ENCODE measurements at regions not wholly inside any gene's neighbourhood (a gene's known extent, or its start where the extent isn't known, plus 50 kb on each side); places are given as distances from the start of the nearest gene placed in this dataset.

DNA sequence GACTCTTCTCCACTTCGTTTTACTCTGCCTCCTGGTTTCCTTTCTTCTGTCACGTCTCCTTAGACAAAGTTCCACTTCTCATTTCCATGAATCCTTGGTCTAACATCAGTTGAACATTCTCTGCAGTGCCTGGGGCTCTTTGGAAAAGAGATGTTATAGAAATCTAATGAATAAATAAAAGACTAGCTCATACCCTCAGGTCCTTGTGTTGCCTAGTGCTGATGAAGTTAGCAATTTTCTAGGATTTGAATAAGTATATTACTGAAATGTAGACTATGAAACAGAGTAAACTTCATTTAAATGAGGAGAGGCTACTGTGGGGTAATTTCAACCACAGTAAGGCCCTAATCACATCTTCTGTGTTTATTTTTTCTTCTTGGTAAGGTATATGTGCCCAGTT is 146.9 kb upstream of the CADPS start:
- no peaks in the 10 kb centered on the region for H3K9me3 ChIP-seq (ENCODE audit: control insufficient read depth in 2 of 2, insufficient read depth in 1 of 2, low read length in 1 of 2)
- H3K36me3 ChIP-seq (ENCODE audit: control insufficient read depth in 2 of 2, insufficient read depth in 2 of 2, low read length in 1 of 2): no peaks in the 10 kb centered on the region
- no peaks in the 10 kb centered on the region for H3K4me1 ChIP-seq (ENCODE audit: control insufficient read depth in 2 of 2, insufficient read depth in 2 of 2, low read length in 2 of 2)
- 68% methylated on average over 2 of the region's 2 CpGs for WGBS
- H3K27ac ChIP-seq (ENCODE audit: low read depth in 1 of 2, low read length in 1 of 2): no peak overlapping the region
- H3K27me3 ChIP-seq (ENCODE audit: control insufficient read depth in 2 of 2, insufficient read depth in 1 of 2, low read length in 1 of 2): no peaks in the 10 kb centered on the region
- no peak for DNase-seq (ENCODE audit: low read depth in 6 of 9, low spot score in 9 of 9)
- H3K4me3 ChIP-seq (ENCODE audit: low read length in 2 of 2): no peak overlapping the region

DNA sequence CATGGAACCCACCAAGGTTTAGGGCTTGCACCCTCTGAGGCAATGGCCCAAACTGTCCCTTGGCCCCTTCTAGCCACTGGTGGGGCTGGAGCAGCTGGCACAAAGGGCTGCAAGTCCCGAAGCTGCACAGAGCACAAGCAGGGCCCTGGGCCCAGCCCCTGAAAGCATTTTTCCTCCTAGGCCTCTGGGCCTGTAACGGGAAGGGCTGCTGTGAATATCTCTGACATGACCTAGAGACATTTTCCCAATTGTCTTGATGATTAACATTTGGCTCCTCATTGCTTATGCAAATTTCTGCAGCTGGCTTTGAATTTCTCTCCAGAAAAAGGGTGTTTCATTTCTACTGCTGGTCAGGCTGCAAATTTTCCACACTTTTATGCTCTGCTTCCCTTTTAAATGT is 151.5 kb upstream of the CADPS start:
- WGBS: 89% methylated on average over 2 of the region's 2 CpGs
- H3K4me3 ChIP-seq (ENCODE audit: low read length in 2 of 2): no peak overlapping the region
- H3K36me3 ChIP-seq (ENCODE audit: control insufficient read depth in 2 of 2, insufficient read depth in 2 of 2, low read length in 1 of 2): no peaks in the 10 kb centered on the region
- no peak overlapping the region for H3K27ac ChIP-seq (ENCODE audit: low read depth in 1 of 2, low read length in 1 of 2)
- no peaks in the 10 kb centered on the region for H3K27me3 ChIP-seq (ENCODE audit: control insufficient read depth in 2 of 2, insufficient read depth in 1 of 2, low read length in 1 of 2)
- no peaks in the 10 kb centered on the region for H3K4me1 ChIP-seq (ENCODE audit: control insufficient read depth in 2 of 2, insufficient read depth in 2 of 2, low read length in 2 of 2)
- H3K9me3 ChIP-seq (ENCODE audit: control insufficient read depth in 2 of 2, insufficient read depth in 1 of 2, low read length in 1 of 2): no peaks in the 10 kb centered on the region
- no peak for DNase-seq (ENCODE audit: low read depth in 6 of 9, low spot score in 9 of 9)

DNA sequence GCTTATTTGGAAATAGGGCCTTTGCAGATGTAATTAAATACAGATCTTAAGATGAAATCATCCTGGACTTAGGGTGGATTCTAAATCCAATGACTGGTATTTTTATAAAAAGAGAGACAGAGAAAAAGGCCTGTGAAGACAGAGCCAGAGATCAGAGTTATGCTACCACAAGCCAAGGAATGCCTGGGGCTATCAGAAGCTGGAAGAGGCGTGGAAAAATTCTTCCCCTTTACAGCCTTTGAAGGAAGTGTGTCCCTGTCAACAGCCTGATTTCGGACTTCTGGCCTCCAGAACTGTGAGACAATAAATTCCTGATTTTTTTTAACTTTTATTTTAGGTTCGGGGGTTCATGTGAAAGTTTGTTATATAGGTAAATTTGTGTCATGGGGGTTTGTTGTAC is 154.1 kb upstream of the CADPS start:
- H3K27ac ChIP-seq (ENCODE audit: low read depth in 1 of 2, low read length in 1 of 2): no peak overlapping the region
- H3K36me3 ChIP-seq (ENCODE audit: control insufficient read depth in 2 of 2, insufficient read depth in 2 of 2, low read length in 1 of 2): no peaks in the 10 kb centered on the region
- H3K4me1 ChIP-seq (ENCODE audit: control insufficient read depth in 2 of 2, insufficient read depth in 2 of 2, low read length in 2 of 2): no peaks in the 10 kb centered on the region
- H3K9me3 ChIP-seq (ENCODE audit: control insufficient read depth in 2 of 2, insufficient read depth in 1 of 2, low read length in 1 of 2): no peaks in the 10 kb centered on the region
- no peaks in the 10 kb centered on the region for H3K27me3 ChIP-seq (ENCODE audit: control insufficient read depth in 2 of 2, insufficient read depth in 1 of 2, low read length in 1 of 2)
- WGBS: 87% methylated on average over 3 of the region's 3 CpGs
- H3K4me3 ChIP-seq (ENCODE audit: low read length in 2 of 2): no peak overlapping the region
- no peak for DNase-seq (ENCODE audit: low read depth in 6 of 9, low spot score in 9 of 9)

DNA sequence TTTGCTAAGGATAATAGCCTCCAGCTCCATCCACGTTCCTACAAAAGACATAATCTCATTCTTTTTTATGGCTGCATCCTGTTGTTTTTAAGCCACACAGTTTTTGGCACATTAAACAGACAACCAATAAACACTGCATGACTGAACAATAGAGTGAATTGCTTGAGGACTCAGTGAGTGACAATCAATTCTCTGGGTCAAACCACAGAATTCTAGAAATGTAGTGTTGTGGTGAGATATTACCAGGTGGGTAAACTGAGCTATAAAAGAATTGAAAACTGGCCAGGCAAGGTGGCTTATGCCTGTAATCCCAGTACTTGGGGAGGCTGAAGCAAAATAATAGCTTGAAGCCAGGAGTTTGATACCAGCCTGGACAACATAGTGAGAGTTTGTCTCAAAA is 154.7 kb upstream of the CADPS start:
- no peaks in the 10 kb centered on the region for H3K27me3 ChIP-seq (ENCODE audit: control insufficient read depth in 2 of 2, insufficient read depth in 1 of 2, low read length in 1 of 2)
- H3K36me3 ChIP-seq (ENCODE audit: control insufficient read depth in 2 of 2, insufficient read depth in 2 of 2, low read length in 1 of 2): no peaks in the 10 kb centered on the region
- DNase-seq (ENCODE audit: low read depth in 6 of 9, low spot score in 9 of 9): no peak
- H3K9me3 ChIP-seq (ENCODE audit: control insufficient read depth in 2 of 2, insufficient read depth in 1 of 2, low read length in 1 of 2): no peaks in the 10 kb centered on the region
- no peaks in the 10 kb centered on the region for H3K4me1 ChIP-seq (ENCODE audit: control insufficient read depth in 2 of 2, insufficient read depth in 2 of 2, low read length in 2 of 2)
- 82% methylated on average over 1 of the region's 1 CpG for WGBS
- no peak overlapping the region for H3K4me3 ChIP-seq (ENCODE audit: low read length in 2 of 2)
- no peak overlapping the region for H3K27ac ChIP-seq (ENCODE audit: low read depth in 1 of 2, low read length in 1 of 2)

DNA sequence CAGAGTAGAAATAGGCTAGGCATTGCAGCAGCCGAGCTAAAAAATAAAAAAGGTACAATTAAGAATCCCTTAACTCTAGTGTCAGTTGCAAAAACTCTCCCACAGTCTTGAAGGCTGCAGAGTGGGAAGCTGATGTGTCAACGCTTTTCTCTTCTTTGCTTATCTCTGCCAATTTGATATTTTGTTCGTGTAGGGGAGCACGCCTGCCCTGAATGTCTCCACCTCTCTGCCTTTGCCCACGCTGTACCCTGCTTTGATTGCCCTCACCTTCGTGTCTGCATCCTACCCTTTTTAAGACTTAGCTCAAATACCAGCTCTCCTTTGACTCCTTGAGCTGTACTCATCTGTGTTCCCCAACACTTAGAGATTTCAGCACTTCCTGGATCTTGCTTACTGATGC is 155.4 kb upstream of the CADPS start:
- Histone ChIP-seq H3K9me3 (ENCODE audit: control insufficient read depth in 2 of 2, insufficient read depth in 1 of 2, low read length in 1 of 2) (no peaks in the 10 kb centered on the region), H3K27me3 (ENCODE audit: control insufficient read depth in 2 of 2, insufficient read depth in 1 of 2, low read length in 1 of 2) (no peaks in the 10 kb centered on the region), H3K4me3 (ENCODE audit: low read length in 2 of 2) (no peak overlapping the region), H3K4me1 (ENCODE audit: control insufficient read depth in 2 of 2, insufficient read depth in 2 of 2, low read length in 2 of 2) (no peaks in the 10 kb centered on the region), H3K27ac (ENCODE audit: low read depth in 1 of 2, low read length in 1 of 2) (no peak overlapping the region), H3K36me3 (ENCODE audit: control insufficient read depth in 2 of 2, insufficient read depth in 2 of 2, low read length in 1 of 2) (no peaks in the 10 kb centered on the region)
- no peak for DNase-seq (ENCODE audit: low read depth in 6 of 9, low spot score in 9 of 9)
- 87% methylated on average over 6 of the region's 6 CpGs for WGBS

DNA sequence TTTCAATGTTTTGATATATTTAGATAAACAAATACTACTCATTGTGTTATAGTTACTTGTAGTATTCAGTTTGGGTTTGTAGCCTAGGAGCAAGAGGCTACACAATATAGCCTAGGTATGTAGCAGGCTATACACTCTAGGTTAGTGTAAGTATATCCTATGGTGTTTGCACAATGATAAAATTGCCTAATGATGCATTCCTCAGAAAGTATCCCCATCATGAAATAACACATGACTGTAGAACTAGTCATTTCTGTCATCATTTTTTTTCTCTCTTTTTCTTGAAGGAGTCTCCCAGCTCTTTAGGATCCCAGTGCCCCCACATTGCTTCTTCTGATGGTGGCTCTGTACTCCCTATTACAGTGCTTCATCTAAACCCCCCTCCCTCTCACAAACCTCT is 157.7 kb upstream of the CADPS start:
- H3K27ac ChIP-seq (ENCODE audit: low read depth in 1 of 2, low read length in 1 of 2): no peak overlapping the region
- H3K9me3 ChIP-seq (ENCODE audit: control insufficient read depth in 2 of 2, insufficient read depth in 1 of 2, low read length in 1 of 2): no peaks in the 10 kb centered on the region
- no peaks in the 10 kb centered on the region for H3K4me1 ChIP-seq (ENCODE audit: control insufficient read depth in 2 of 2, insufficient read depth in 2 of 2, low read length in 2 of 2)
- no peak for DNase-seq (ENCODE audit: low read depth in 6 of 9, low spot score in 9 of 9)
- no peaks in the 10 kb centered on the region for H3K27me3 ChIP-seq (ENCODE audit: control insufficient read depth in 2 of 2, insufficient read depth in 1 of 2, low read length in 1 of 2)
- no peaks in the 10 kb centered on the region for H3K36me3 ChIP-seq (ENCODE audit: control insufficient read depth in 2 of 2, insufficient read depth in 2 of 2, low read length in 1 of 2)
- no peak overlapping the region for H3K4me3 ChIP-seq (ENCODE audit: low read length in 2 of 2)

DNA sequence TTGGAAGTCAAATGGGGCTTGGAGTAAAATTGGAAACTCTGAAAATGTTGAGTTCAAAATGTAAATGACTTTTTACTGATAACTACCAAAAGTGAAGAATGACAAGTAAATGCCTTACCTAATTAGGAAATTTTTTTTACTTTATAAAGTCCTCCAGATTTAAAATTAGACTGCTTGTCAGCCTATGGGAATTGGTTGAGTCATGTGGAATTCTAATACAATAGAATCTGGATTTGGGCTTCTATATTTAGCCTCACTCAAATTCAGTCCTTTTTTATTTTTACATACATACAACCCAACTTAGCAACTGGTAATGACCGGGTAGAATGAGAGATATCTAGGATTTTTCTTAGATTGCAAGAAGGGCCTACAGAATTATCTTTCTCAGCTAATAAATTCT is 158.9 kb upstream of the CADPS start:
- Histone ChIP-seq H3K4me1 (ENCODE audit: control insufficient read depth in 2 of 2, insufficient read depth in 2 of 2, low read length in 2 of 2) (no peaks in the 10 kb centered on the region), H3K27ac (ENCODE audit: low read depth in 1 of 2, low read length in 1 of 2) (no peak overlapping the region), H3K9me3 (ENCODE audit: control insufficient read depth in 2 of 2, insufficient read depth in 1 of 2, low read length in 1 of 2) (no peaks in the 10 kb centered on the region), H3K4me3 (ENCODE audit: low read length in 2 of 2) (no peak overlapping the region), H3K27me3 (ENCODE audit: control insufficient read depth in 2 of 2, insufficient read depth in 1 of 2, low read length in 1 of 2) (no peaks in the 10 kb centered on the region), H3K36me3 (ENCODE audit: control insufficient read depth in 2 of 2, insufficient read depth in 2 of 2, low read length in 1 of 2) (no peaks in the 10 kb centered on the region)
- DNase-seq (ENCODE audit: low read depth in 6 of 9, low spot score in 9 of 9): no peak
- WGBS: 98% methylated on average over 1 of the region's 1 CpG

DNA sequence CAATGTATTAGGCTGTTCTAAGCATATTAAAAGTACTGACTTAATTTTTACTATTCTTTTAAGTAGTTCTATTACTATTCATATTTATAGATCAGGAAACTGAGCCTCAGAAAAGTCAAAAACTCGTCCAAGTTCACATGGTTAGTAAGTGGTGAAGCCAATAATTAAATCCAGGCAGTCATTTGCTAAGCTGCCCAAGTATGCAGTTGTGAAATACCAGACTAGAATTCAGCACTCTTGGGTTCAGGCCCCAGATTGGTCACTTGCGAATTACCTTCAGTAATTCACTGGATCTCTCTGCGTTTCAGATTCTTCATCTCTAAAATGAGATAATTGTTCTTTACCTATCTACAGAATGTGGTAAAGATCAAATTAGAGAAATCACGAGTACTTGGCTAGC is 161.9 kb upstream of the CADPS start:
- H3K36me3 ChIP-seq (ENCODE audit: control insufficient read depth in 2 of 2, insufficient read depth in 2 of 2, low read length in 1 of 2): no peaks in the 10 kb centered on the region
- H3K27ac ChIP-seq (ENCODE audit: low read depth in 1 of 2, low read length in 1 of 2): no peak overlapping the region
- no peak for DNase-seq (ENCODE audit: low read depth in 6 of 9, low spot score in 9 of 9)
- no peak overlapping the region for H3K4me3 ChIP-seq (ENCODE audit: low read length in 2 of 2)
- no peaks in the 10 kb centered on the region for H3K4me1 ChIP-seq (ENCODE audit: control insufficient read depth in 2 of 2, insufficient read depth in 2 of 2, low read length in 2 of 2)
- no peaks in the 10 kb centered on the region for H3K9me3 ChIP-seq (ENCODE audit: control insufficient read depth in 2 of 2, insufficient read depth in 1 of 2, low read length in 1 of 2)
- 86% methylated on average over 4 of the region's 4 CpGs for WGBS
- H3K27me3 ChIP-seq (ENCODE audit: control insufficient read depth in 2 of 2, insufficient read depth in 1 of 2, low read length in 1 of 2): no peaks in the 10 kb centered on the region

DNA sequence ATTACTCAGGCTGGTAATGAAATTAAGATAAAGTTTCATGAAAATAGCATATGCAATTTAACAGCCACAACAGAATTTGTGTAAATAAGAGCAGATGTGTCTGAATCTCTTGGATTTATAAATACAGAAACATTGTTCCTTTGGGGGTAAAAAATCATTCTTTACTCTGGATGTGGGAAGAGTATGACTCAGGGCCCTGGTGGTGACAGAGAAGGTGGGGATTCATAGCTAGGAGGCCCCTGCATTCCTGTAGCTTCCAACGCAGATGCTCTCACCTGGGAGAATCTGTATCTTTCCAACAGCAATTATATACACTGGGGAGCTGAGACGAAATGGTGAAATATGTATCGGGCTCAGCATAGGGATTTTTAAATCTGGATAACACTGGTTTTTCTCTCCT is 167.6 kb upstream of the CADPS start:
- H3K36me3 ChIP-seq (ENCODE audit: control insufficient read depth in 2 of 2, insufficient read depth in 2 of 2, low read length in 1 of 2): no peaks in the 10 kb centered on the region
- 95% methylated on average over 3 of the region's 3 CpGs for WGBS
- DNase-seq (ENCODE audit: low read depth in 6 of 9, low spot score in 9 of 9): no peak
- no peak overlapping the region for H3K27ac ChIP-seq (ENCODE audit: low read depth in 1 of 2, low read length in 1 of 2)
- H3K9me3 ChIP-seq (ENCODE audit: control insufficient read depth in 2 of 2, insufficient read depth in 1 of 2, low read length in 1 of 2): no peaks in the 10 kb centered on the region
- no peaks in the 10 kb centered on the region for H3K4me1 ChIP-seq (ENCODE audit: control insufficient read depth in 2 of 2, insufficient read depth in 2 of 2, low read length in 2 of 2)
- H3K4me3 ChIP-seq (ENCODE audit: low read length in 2 of 2): no peak overlapping the region
- H3K27me3 ChIP-seq (ENCODE audit: control insufficient read depth in 2 of 2, insufficient read depth in 1 of 2, low read length in 1 of 2): no peaks in the 10 kb centered on the region

DNA sequence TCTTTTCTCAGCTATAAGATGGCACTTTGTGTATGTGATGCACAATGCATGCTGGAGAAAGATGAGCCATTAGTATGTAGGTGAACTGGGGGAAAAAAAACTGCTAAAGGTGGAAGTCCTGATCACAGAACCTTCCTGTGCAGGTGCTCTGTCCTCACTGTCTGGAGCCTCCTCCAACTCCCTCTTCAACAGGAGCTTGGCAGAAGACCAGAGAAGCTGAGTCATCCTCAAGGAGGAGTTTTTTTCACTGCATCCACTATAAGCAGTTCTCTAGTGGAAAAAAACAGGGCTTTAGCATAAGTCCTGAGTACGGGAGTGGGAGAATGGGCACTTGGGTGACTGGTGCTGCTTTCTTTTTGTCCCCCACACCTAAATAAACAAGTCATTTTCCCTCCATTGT is 168.4 kb upstream of the CADPS start:
- DNase-seq (ENCODE audit: low read depth in 6 of 9, low spot score in 9 of 9): no peak
- H3K4me1 ChIP-seq (ENCODE audit: control insufficient read depth in 2 of 2, insufficient read depth in 2 of 2, low read length in 2 of 2): no peaks in the 10 kb centered on the region
- H3K9me3 ChIP-seq (ENCODE audit: control insufficient read depth in 2 of 2, insufficient read depth in 1 of 2, low read length in 1 of 2): no peaks in the 10 kb centered on the region
- 77% methylated on average over 1 of the region's 1 CpG for WGBS
- H3K27me3 ChIP-seq (ENCODE audit: control insufficient read depth in 2 of 2, insufficient read depth in 1 of 2, low read length in 1 of 2): no peaks in the 10 kb centered on the region
- H3K27ac ChIP-seq (ENCODE audit: low read depth in 1 of 2, low read length in 1 of 2): no peak overlapping the region
- H3K36me3 ChIP-seq (ENCODE audit: control insufficient read depth in 2 of 2, insufficient read depth in 2 of 2, low read length in 1 of 2): no peaks in the 10 kb centered on the region
- H3K4me3 ChIP-seq (ENCODE audit: low read length in 2 of 2): no peak overlapping the region
